Right forelimb (tissue), 1 donor: ENCODE measurements at regions not wholly inside any gene's neighbourhood (a gene's known extent, or its start where the extent isn't known, plus 50 kb on each side); places are given as distances from the start of the nearest gene placed in this dataset.
"Not testable (repeated sequence)": the region's sequence is repeated elsewhere in the genome, so short reads cannot be mapped to it uniquely, and the experiment has no call there.

Source experiments
- DNase-seq: peaks from one replicate; pipeline ENCODE4 v3.0.0-alpha.2; 2018

DNA sequence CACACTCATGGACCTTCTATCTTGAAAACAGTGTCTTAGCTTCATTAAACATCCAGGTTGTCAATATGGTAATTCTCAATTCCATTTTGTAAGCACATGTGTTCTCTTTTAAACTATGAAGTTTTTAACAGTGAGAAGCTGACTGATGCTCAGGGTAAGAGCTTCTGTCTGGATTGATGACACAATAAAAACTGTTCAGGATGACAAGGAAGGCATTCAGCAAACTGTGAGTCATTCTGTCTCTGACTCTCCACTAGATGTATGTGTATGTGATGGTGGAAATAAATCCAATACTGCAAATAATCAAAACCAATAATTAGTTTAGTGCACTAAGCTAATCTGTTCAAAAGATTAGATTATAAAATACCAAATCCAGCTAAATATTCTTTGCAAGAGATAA lies 115.3 kb upstream of the ARX start:
- no peak for DNase-seq

DNA sequence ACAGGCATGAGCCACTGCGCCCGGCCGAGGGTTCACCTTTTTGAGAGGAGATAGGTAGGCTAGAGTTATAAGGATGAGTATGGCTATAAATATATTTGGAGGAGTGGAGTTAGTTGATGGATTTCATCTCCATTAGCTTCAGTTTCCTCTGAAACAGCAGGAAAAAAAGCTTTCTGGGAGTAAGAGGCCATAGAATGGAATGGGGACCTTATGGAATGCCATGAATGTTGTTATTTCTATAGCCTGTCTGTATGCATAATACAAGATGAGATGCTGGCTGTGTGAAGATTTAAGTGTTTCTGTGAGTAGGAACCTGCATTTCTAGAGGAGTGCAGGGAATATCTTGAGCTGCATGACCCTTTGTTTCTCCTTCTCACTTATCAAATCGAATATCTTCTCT lies 114.9 kb upstream of the ARX start:
- DNase-seq: no peak

DNA sequence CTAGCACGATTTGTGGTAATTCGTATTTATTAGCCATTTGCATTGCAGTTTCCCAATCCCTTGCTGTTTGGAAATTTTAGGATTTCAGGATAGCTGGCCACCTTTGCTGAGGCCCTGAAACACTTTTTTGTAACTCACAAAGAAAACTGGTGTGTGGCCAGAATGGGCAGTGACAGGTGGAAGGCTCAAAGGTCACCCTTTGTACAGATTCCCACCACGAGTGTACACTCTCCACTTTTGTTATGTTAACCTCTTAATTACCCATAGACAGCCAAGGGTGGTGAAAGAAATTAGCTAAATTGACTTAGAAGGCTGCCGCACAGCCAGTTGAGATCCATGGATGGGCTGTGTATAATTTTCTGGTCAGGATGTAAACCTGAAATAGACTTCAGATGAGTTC lies 109.7 kb upstream of the ARX start:
- DNase-seq: no peak

DNA sequence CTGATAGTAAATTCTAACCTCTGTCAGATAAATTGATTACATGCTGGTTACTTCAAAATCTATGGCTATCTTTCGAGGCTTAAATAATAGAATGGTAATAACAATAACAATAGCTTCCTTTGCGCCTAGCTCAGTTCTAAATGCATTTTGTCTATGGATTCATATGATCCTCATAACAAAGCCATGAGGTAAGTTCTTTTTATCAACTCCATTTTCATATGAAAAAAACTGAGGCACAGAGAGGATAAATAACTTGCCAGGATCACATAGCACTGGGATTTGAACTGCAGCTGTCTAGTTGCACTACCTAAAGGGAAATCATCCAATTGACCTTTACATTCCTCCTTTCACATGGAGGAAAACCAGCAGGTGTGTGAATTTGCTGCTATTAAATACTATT lies 108.6 kb upstream of the ARX start:
- no peak for DNase-seq

DNA sequence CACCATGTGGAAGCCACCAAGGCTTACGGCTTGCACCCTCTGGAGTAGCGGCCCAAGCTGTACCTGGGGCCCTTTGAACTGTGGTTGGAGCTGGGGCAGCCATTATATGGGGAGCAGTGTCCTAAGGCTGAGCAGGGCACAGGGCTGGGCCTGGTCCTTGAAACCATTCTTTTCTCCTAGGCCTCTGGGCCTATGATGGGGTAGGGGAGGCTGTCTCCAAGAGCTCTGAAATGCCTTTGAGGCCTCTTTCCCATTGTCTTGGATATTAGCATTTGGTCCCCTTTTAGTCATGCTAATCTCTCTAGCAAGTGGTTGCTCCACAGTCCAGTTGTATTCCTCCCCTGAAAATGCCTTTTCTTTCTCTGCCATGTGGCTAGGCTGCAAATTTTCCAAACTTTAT lies 96.4 kb upstream of the ARX start:
- DNase-seq: no peak

DNA sequence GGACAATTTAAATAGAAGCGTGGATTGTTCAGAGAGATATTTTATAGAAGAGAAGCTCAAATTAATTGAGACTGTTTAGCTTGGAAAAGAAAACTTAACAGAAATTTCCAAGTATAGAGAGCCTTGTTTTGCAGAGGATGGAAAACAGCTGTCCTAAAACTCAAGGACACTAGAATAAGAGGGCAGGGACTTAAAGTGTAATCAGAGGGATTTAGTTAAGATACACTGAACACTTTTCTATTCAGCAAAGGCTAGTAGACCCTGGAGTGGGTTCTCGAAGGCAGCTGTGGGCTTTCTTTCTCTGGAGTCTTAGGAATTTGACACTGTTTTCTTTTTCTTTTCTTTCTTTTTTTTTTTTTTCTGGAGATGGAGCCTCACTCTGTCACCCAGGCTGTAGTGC lies 92.7 kb upstream of the ARX start:
- no peak for DNase-seq

DNA sequence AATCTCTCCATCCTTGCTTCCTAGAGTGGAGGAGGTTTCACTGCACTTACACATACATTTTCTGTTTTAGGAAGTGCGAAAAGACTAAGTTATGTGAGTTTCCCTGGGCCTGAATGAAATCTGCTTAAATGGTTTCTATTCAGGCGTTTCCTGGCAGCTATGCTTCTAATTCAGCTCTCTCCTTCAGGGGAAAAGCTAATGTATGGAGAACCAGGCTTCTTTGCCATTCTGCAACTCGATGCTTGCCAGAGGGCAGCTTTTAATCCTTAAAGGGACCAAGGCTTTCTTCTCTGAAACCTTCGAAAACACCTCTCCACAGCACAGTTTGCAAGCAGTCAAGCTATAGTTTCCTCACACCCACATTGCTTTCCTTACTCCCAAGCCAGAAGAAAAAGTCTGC lies 89.5 kb upstream of the ARX start:
- no peak for DNase-seq

DNA sequence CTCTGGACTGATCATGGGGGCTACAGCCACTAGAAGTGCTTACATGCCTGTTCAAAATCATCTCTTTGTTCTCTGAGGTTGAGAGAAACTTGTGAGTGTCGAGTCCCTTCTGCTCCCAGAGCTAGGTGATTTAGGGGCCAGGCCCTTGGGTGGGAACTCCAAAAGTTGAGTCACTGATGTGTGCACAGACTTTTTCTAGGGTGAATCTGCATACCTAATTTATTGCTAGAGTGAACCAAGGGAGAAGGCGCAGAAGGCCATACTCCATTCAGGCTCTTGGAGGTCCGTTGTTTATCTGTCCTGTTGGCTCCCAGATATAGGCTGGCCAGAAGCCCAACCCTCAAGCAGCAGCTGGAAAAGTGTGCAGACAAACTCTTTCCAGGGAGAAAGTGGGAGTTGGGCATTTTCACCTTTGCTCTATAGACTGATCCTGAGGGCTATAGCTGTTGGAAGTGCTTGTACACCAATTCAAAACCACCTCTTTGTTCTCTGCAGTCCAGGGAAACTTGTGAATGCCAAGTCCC lies 80.8 kb upstream of the ARX start:
- DNase-seq: no peak

DNA sequence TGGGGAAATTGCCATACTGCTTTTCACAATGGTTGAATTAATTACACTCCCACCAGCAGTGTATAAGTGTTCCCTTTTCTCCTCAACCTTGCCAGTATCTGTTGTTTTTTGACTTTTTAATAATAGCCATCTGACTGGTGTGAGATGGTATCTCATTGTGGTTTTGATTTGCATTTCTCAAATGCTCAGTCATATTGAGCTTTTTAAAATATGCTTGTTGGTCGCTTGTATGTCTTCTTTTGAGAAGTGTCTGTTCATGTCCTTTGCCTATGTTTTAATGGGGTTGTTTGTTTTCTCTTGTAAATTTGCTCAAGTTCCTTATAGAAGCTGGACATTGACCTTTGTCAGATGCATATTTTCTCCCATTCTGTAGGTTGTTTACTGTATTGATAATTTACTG lies 75.4 kb upstream of the ARX start:
- DNase-seq: not testable (repeated sequence)

DNA sequence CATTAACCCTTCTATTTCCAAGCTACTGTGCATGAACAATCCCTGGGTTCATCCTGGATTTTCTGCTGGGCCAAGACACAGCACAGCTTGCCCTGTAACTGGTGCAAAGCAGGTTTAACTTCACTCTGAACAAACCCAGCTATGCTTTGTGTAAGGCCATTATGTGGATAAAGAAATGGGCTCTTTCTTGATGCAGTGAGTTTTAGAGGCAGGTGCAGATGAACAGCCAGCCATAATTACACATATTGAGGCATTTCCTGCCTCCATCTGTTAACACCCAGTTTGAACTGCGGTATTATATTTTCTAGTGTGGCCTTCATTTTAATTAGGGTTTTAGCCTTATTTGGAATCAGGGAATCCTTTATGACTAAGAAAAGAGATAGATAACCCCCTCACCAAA lies 68.7 kb upstream of the ARX start:
- no peak for DNase-seq

DNA sequence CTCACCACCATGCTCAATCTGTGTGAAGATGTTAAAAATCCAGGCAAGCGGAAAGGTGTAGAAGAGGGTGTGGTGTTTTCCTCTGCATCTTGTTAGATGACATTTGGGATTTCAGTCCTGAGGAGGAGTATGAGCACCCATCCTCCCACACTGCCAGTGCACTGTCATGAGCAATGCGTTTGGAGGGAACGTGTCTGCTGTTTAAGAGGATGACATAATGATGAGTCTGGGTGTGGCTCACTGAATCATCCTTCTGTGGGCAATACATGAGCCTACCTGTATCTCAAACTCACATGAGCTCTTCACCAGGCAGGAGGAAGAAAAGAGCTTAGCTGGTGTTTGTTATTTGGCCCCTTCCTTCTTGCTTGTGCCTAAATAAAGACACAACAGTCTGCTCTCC lies 67.9 kb upstream of the ARX start:
- no peak for DNase-seq

DNA sequence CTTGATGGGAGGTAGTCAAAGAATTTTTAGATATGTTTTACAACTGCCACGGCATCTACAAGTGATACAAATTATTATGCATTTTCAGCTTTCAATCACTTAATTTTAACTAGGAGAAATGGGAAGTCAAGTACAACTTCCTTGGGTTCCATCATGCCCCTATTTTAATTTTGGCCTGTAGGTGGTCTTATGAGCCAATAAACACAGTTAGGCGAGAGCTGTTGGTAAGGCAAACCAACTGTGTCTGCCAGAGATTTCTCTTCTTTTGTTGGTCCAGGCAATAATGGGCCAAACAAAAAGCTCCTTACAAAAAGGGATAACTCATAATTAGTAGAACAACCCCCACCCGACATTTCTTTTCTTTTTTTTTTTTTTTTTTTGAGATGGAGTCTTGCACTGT lies 63.3 kb upstream of the ARX start:
- DNase-seq: no peak

DNA sequence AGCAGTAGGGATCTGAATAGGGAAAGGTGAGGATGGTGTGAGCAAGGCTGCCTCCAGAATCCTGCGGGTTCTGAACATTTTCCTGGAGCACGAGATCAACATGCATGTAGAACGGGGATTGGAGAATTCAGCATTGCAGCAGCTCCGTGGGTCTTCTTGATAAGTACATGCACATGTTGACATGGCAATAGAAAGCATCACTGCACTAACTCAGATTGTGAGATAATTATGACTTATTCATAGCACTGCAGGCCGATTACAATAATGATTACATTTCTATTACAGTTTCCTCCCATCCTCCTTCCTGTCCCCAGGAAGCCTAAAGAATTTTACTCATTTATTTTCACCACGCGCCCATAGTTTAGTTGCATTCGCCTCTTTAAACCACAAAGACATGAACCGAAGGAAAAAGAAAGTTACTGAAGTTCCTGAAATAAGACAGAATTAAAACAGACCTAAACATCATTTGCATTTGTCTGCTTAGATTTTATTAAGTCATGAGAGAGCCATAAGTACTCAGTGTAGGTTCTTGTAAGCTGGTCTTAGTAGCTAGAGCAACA lies 61.3 kb upstream of the ARX start:
- DNase-seq: no peak

DNA sequence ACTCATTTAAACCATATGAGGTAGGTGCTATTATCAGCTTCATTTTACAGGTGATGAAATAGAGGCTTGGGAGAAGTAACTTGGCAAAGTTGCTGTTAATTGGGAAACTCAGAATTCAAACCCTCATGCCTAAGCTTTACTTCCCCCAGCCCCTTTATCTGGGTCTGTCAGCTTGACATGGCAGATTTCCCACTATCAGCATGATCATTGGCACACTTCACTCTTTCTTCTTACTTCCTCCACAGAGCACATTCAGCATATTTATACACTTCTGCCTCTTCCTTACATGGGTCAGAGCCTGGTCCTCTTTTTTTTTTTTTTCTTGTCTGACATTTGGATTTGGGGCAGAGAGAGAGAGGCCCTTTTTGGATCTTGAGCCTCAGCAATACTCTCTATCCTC lies 56.5 kb upstream of the ARX start:
- DNase-seq: no peak

DNA sequence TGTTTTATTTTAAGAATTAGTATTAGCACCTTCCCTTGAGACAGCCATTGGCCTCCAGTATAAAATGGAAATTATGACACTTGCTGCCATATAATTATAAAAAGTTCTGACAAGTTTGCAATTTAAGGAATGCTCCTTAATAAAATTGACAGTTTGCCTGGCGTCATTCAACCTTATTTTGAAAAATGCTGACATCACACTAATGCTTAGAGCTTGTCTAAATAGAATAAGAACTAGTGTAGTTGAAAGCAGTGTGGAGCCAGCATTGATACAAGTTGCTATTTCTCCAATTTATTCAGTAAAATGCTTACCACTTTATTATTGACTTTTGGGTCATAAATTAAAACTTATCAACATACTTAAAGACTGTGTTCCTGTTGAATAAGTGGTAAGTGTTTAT lies 54.3 kb upstream of the ARX start:
- DNase-seq: no peak

DNA sequence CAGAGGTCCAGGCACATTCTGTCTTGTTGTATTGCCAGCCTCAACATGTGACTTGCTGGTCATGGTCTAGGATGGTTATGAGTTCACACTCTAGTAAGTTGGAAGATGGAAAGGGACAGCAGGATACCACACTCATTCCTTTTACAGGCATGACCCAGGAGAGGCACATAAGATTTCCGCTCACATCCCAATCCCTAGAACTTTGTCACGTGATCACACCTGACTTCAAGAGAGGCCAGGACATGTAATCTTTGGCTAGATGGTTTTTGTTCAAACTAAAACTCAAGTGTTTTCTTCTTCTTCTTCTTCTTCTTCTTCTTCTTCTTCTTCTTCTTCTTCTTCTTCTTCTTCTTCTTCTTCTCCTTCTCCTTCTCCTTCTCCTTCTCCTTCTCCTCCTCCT lies 53.4 kb upstream of the ARX start:
- no peak for DNase-seq

DNA sequence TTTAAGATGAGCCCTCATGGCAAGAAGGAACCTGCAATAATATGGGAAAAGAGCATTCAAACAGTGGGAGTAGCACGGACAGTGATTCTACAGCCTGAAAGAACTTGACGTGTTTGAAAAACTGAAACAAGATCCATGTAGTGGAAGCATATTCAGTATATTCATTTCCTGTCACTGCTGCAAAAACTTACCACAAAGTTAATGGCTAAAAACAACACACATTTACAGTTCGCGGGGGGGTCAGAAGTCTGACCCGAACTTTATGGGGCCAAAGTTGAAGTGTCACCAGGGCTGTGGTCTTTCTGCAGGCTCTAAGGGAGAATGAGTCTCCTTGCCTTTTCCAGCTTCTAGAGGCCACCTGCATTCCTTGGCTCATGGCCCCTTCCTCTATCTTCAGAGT lies 52.6 kb upstream of the ARX start:
- DNase-seq: no peak

DNA sequence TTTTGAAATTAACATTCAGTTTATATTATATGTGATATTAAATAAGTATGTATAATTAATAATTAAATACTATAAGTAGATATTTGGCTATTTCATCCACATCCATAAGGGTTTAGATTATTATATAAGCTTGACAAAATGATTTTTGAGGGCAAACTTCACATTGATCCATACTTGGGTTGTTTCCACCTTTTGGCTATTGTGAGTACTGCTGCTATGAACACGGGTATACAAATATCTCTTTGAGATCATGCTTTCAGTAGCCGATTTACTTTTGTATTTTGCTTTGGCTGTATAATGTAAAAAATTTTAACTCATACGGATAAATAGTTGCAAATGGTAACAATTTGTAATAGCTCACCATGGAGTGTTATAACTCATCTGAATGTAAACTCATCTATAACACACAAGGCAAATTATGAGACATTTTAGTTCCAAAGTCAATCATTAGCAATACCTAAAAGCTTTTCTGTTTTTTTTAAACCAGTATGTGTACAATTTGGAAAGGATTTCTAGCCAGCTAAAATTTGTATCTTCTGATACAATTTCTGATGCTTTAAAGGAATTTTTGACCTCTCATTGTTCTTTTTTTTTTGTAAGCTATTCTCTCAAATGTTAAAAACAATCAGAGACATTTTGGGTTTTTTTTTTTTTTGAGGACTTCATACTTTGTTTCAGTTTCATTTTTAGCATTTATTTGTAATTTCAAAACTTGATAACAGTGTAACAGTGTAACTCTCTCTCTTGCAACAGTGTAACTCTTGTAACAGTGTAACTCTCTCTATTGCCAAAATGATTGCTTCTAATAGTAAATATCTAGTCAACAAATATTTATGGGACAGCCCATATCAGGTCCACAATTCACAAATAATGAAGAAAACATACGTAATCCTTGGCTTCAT lies 51.8 kb upstream of the ARX start:
- DNase-seq: no peak

DNA sequence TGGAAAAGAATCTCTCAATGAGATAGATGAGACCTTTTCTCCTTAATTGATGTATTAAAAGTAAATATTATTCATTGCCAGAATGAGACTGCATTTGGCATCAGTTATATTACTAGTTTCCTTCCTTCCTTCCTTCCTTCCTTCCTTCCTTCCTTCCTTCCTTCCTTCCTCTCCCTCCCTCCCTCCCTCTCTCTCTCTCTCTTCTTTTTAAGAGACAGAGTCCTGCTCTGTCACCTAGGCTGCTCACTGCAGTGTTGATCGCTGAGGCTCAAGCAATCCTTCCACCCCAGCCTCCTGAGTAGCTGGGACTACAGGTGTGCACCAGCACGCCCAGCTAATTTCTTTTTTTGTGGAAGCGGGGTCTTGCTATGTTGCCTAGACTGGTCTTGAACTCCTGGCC lies 50.4 kb upstream of the ARX start:
- DNase-seq: no peak
